ENCODE measurements at regions not wholly inside any gene's neighbourhood (a gene's known extent, or its start where the extent isn't known, plus 50 kb on each side); places are given as distances from the start of the nearest gene placed in this dataset.

- Histone ChIP-seq H3K9me3 (ENCODE audit: insufficient read depth, low read depth, low read length) (no peaks in the 10 kb centered on the region), H3K9ac (ENCODE audit: low read depth, low read length, poor library complexity, severe bottlenecking) (no peak overlapping the region), H3K36me3 (ENCODE audit: insufficient read depth, low read length) (no peaks in the 10 kb centered on the region), H3K9me2 (replicated peaks; ENCODE audit: low read depth, low read length) (no peaks in the 10 kb centered on the region), H3K4me3 (ENCODE audit: low read length, poor library complexity, severe bottlenecking) (no peak overlapping the region), H2AFZ (ENCODE audit: low read length) (no peak overlapping the region), H3F3A (ENCODE audit: low read depth) (no peaks in the 10 kb centered on the region), H4K20me1 (ENCODE audit: insufficient read depth, low read length, poor library complexity, severe bottlenecking) (no peaks in the 10 kb centered on the region), H3K4me1 (ENCODE audit: insufficient read depth, low read length, poor library complexity, severe bottlenecking) (no peaks in the 10 kb centered on the region), H3K4me2 (ENCODE audit: low read depth, low read length, poor library complexity, severe bottlenecking) (no peak overlapping the region), H3K79me2 (ENCODE audit: insufficient read depth, low read length) (no peaks in the 10 kb centered on the region), H3K27me3 (ENCODE audit: insufficient read depth, low read length, poor library complexity, severe bottlenecking) (no peaks in the 10 kb centered on the region)
- TF ChIP-seq CTCF (conservative IDR thresholded peaks at IDR 0.05; ENCODE audit: low read length) = peak; percentile 50; the same call in 1 of the 2 replicates
- no peak for TF ChIP-seq EZH2phosphoT487 (IDR thresholded peaks at IDR 0.05; ENCODE audit: borderline replicate concordance)
Observed at GRCh38 chr3:154684021-154684420, 254.0 kb upstream of the GPR149 start.

- Histone ChIP-seq H3K4me3 (ENCODE audit: low read length, poor library complexity, severe bottlenecking) (no peak overlapping the region), H3K9me3 (ENCODE audit: insufficient read depth, low read depth, low read length) (no peaks in the 10 kb centered on the region), H4K20me1 (ENCODE audit: insufficient read depth, low read length, poor library complexity, severe bottlenecking) (no peaks in the 10 kb centered on the region), H3K9ac (ENCODE audit: low read depth, low read length, poor library complexity, severe bottlenecking) (no peak overlapping the region), H2AFZ (ENCODE audit: low read length) (no peak overlapping the region), H3F3A (ENCODE audit: low read depth) (no peaks in the 10 kb centered on the region), H3K36me3 (ENCODE audit: insufficient read depth, low read length) (no peaks in the 10 kb centered on the region), H3K27me3 (ENCODE audit: insufficient read depth, low read length, poor library complexity, severe bottlenecking) (no peaks in the 10 kb centered on the region), H3K4me1 (ENCODE audit: insufficient read depth, low read length, poor library complexity, severe bottlenecking) (no peaks in the 10 kb centered on the region), H3K9me2 (replicated peaks; ENCODE audit: low read depth, low read length) (no peaks in the 10 kb centered on the region), H3K79me2 (ENCODE audit: insufficient read depth, low read length) (no peaks in the 10 kb centered on the region), H3K4me2 (ENCODE audit: low read depth, low read length, poor library complexity, severe bottlenecking) (no peak overlapping the region)
- TF ChIP-seq EZH2phosphoT487 (IDR thresholded peaks at IDR 0.05; ENCODE audit: borderline replicate concordance) (no peak), CTCF (conservative IDR thresholded peaks at IDR 0.05; ENCODE audit: low read length) (no peak)
Observed at GRCh38 chr3:154678041-154678654, 248.2 kb upstream of the GPR149 start.

GRCh38 chr3:154668835-154669234 lies 238.8 kb upstream of the GPR149 start:
- Histone ChIP-seq H3K36me3 (ENCODE audit: insufficient read depth, low read length) (no peaks in the 10 kb centered on the region), H3K4me2 (ENCODE audit: low read depth, low read length, poor library complexity, severe bottlenecking) (no peak overlapping the region), H4K20me1 (ENCODE audit: insufficient read depth, low read length, poor library complexity, severe bottlenecking) (no peaks in the 10 kb centered on the region), H3K27me3 (ENCODE audit: insufficient read depth, low read length, poor library complexity, severe bottlenecking) (no peaks in the 10 kb centered on the region), H3F3A (ENCODE audit: low read depth) (no peaks in the 10 kb centered on the region), H3K9me3 (ENCODE audit: insufficient read depth, low read depth, low read length) (no peaks in the 10 kb centered on the region), H3K4me3 (ENCODE audit: low read length, poor library complexity, severe bottlenecking) (no peak overlapping the region), H3K9ac (ENCODE audit: low read depth, low read length, poor library complexity, severe bottlenecking) (no peak overlapping the region), H3K4me1 (ENCODE audit: insufficient read depth, low read length, poor library complexity, severe bottlenecking) (no peaks in the 10 kb centered on the region), H2AFZ (ENCODE audit: low read length) (no peak overlapping the region), H3K9me2 (replicated peaks; ENCODE audit: low read depth, low read length) (no peaks in the 10 kb centered on the region), H3K79me2 (ENCODE audit: insufficient read depth, low read length) (no peaks in the 10 kb centered on the region)
- TF ChIP-seq CTCF (conservative IDR thresholded peaks at IDR 0.05; ENCODE audit: low read length) (no peak), EZH2phosphoT487 (IDR thresholded peaks at IDR 0.05; ENCODE audit: borderline replicate concordance) (no peak)
